H1 (cell line): ENCODE measurements at regions not wholly inside any gene's neighbourhood (a gene's known extent, or its start where the extent isn't known, plus 50 kb on each side); places are given as distances from the start of the nearest gene placed in this dataset.

Experiments used
- CTCF ChIA-PET: fragments of 300-600 bp; sonication (Branson Sonifier 250); formaldehyde crosslinking; loops from one replicate; lab custom pipeline; 2021; ENCODE audit not compliant: partially characterized antibody; lab: Charles Lee
- POLR2A ChIA-PET: fragments of 300-600 bp; sonication (Branson Sonifier 250); formaldehyde crosslinking; loops from one replicate; lab custom pipeline; 2021; ENCODE audit warnings: inconsistent platforms; ENCODE audit not compliant: partially characterized antibody; lab: Charles Lee
- DNase-seq, 2 experiments: peaks; one replicate each; pipeline versions ENCODE4 v3.0.0 to v3.0.0-alpha.2; 2010 to 2022; ENCODE audit warnings: low spot score in 2 of 2, low read depth in 1 of 2, mixed read lengths in 1 of 2
- FAIRE-seq: peaks from 2 replicates; lab custom pipeline; 2011; peaks lifted over from hg19 to GRCh38; lab: Jason Lieb, UNC
- H2AFZ ChIP-seq: 2 replicates; pipeline ENCODE4 v1.8.1; 2012; ENCODE audit warnings: low read length, inconsistent platforms
- H2AK5ac ChIP-seq: 2 replicates; pipeline ENCODE4 v1.6.1; 2013; ENCODE audit warnings: low read depth, low read length
- H2BK120ac ChIP-seq: replicated peaks from 2 replicates; pipeline ENCODE3; 2013; ENCODE audit warnings: low read depth, low read length, inconsistent platforms
- H2BK12ac ChIP-seq: 2 replicates; pipeline ENCODE4 v1.6.1; 2013; ENCODE audit warnings: low read depth, low read length
- H2BK15ac ChIP-seq: 2 replicates; pipeline ENCODE4 v1.6.1; 2013; ENCODE audit warnings: low read length
- H2BK20ac ChIP-seq: 2 replicates; pipeline ENCODE4 v1.6.1; 2013; ENCODE audit warnings: low read length
- H2BK5ac ChIP-seq: 2 replicates; pipeline ENCODE4 v1.6.1; 2013; ENCODE audit warnings: low read depth, low read length
- H3K14ac ChIP-seq: 2 replicates; pipeline ENCODE4 v1.6.1; 2013; ENCODE audit warnings: inconsistent platforms; ENCODE audit not compliant: insufficient read length
- H3K18ac ChIP-seq: 2 replicates; pipeline ENCODE4 v1.6.1; 2013; ENCODE audit warnings: low read length; ENCODE audit errors: extremely low read depth
- H3K23ac ChIP-seq: 2 replicates; pipeline ENCODE4 v1.6.1; 2013; ENCODE audit warnings: inconsistent platforms; ENCODE audit not compliant: insufficient read length
- H3K23me2 ChIP-seq: 2 replicates; pipeline ENCODE4 v1.6.1; 2013; ENCODE audit warnings: low read depth, low read length
- H3K27ac ChIP-seq: 2 replicates; pipeline ENCODE4 v1.6.1; 2011; ENCODE audit warnings: low read depth, low read length, inconsistent platforms
- H3K27me3 ChIP-seq, 4 experiments: replicated peaks in 1 of 4; 1 replicate in 1 of 4; 2 replicates in 3 of 4; pipeline versions ENCODE4 v1.6.1 to v1.8.1; 2011 to 2013; ENCODE audit warnings: low read length in 3 of 4, mild to moderate bottlenecking in 3 of 4, inconsistent platforms in 2 of 4, mixed read lengths in 2 of 4, moderate library complexity in 1 of 4; ENCODE audit not compliant: control insufficient read depth in 3 of 4, insufficient read depth in 3 of 4; ENCODE audit errors: extremely low read depth in 1 of 4
- H3K36me3 ChIP-seq, 4 experiments: 2 replicates each; pipeline versions ENCODE4 v1.6.1 to v1.8.1; 2011 to 2013; ENCODE audit warnings: mild to moderate bottlenecking in 4 of 4, low read length in 3 of 4, moderate library complexity in 2 of 4, control low read depth in 1 of 4, inconsistent platforms in 1 of 4; ENCODE audit not compliant: insufficient read depth in 4 of 4, control insufficient read depth in 2 of 4
- H3K4ac ChIP-seq: replicated peaks from 2 replicates; pipeline ENCODE3; 2013; ENCODE audit warnings: low read length, low read depth, mixed read lengths, inconsistent platforms; ENCODE audit not compliant: insufficient read length
- H3K4me1 ChIP-seq, 4 experiments: replicated peaks in 1 of 4; 1 replicate in 1 of 4; 2 replicates in 3 of 4; pipeline versions ENCODE4 v1.6.1 to v1.8.1; 2011 to 2013; ENCODE audit warnings: low read length in 3 of 4, inconsistent platforms in 2 of 4, mixed read lengths in 1 of 4; ENCODE audit not compliant: insufficient read depth in 4 of 4, control insufficient read depth in 3 of 4
- H3K4me2 ChIP-seq, 2 experiments: 2 replicates each; pipeline versions ENCODE4 v1.6.1 to v1.8.1; 2011 to 2013; ENCODE audit warnings: low read depth in 2 of 2, low read length in 2 of 2, control low read depth in 1 of 2, inconsistent platforms in 1 of 2, mild to moderate bottlenecking in 1 of 2; ENCODE audit not compliant: insufficient read depth in 1 of 2
- H3K4me3 ChIP-seq, 4 experiments: fragments of 200-600, 300-600 bp in 1 of 4; sonication (generic), shearing (Covaris generic), sonication (Bioruptor Twin) in 1 of 4; 2 replicates each; pipeline versions ENCODE4 v1.5.1 to v1.8.1; 2011 to 2016; ENCODE audit warnings: low read length in 4 of 4, low read depth in 3 of 4, control low read depth in 2 of 4, inconsistent platforms in 2 of 4, mild to moderate bottlenecking in 2 of 4, mixed read lengths in 1 of 4, moderate library complexity in 1 of 4; ENCODE audit not compliant: insufficient read depth in 2 of 4; ENCODE audit errors: extremely low read depth in 1 of 4
- H3K56ac ChIP-seq: replicated peaks from 2 replicates; pipeline ENCODE3; 2013; ENCODE audit warnings: low read depth, mild to moderate bottlenecking, mixed read lengths, low read length, inconsistent platforms; ENCODE audit not compliant: insufficient read length
- H3K79me1 ChIP-seq: 2 replicates; pipeline ENCODE4 v1.6.1; 2013; ENCODE audit warnings: low read depth, low read length, control low read depth
- H3K79me2 ChIP-seq, 2 experiments: 2 replicates each; pipeline versions ENCODE4 v1.6.1 to v1.8.1; 2012 to 2013; ENCODE audit warnings: low read length in 2 of 2, mild to moderate bottlenecking in 2 of 2, inconsistent platforms in 1 of 2; ENCODE audit not compliant: insufficient read depth in 2 of 2, control insufficient read depth in 1 of 2
- H3K9ac ChIP-seq, 4 experiments: replicated peaks in 1 of 4; 1 replicate in 1 of 4; 2 replicates in 3 of 4; pipeline versions ENCODE4 v1.6.1 to v1.8.1; 2011 to 2013; ENCODE audit warnings: low read depth in 3 of 4, low read length in 3 of 4, control low read depth in 2 of 4, mild to moderate bottlenecking in 2 of 4, moderate library complexity in 2 of 4, inconsistent platforms in 1 of 4; ENCODE audit errors: extremely low read depth in 1 of 4
- H3K9me3 ChIP-seq, 2 experiments: 2 replicates each; pipeline versions ENCODE4 v1.6.1 to v1.8.1; 2012 to 2013; ENCODE audit warnings: mild to moderate bottlenecking in 2 of 2, moderate library complexity in 2 of 2, control low read depth in 1 of 2, inconsistent platforms in 1 of 2, low read depth in 1 of 2, low read length in 1 of 2, mixed read lengths in 1 of 2; ENCODE audit not compliant: insufficient read depth in 2 of 2
- H4K20me1 ChIP-seq, 2 experiments: replicated peaks in 1 of 2; 2 replicates each; pipeline versions ENCODE3 to v1.8.1; 2011 to 2013; ENCODE audit warnings: inconsistent platforms in 2 of 2, low read length in 2 of 2, mild to moderate bottlenecking in 1 of 2; ENCODE audit not compliant: insufficient read depth in 2 of 2, control insufficient read depth in 1 of 2
- H4K5ac ChIP-seq: 2 replicates; pipeline ENCODE4 v1.6.1; 2013; ENCODE audit warnings: low read length, low read depth, mixed read lengths, inconsistent platforms; ENCODE audit not compliant: insufficient read length
- H4K8ac ChIP-seq: 2 replicates; pipeline ENCODE4 v1.8.0; 2013; ENCODE audit warnings: mild to moderate bottlenecking, moderate library complexity, low read length, inconsistent platforms; ENCODE audit not compliant: insufficient read depth; ENCODE audit errors: extremely low read depth
- H4K91ac ChIP-seq: replicated peaks from 2 replicates; pipeline ENCODE3; 2013; ENCODE audit warnings: low read length, mixed read lengths, inconsistent platforms; ENCODE audit not compliant: insufficient read length
- CHD1 ChIP-seq: IDR thresholded peaks from 2 replicates; pipeline ENCODE4 v1.6.1; 2012; ENCODE audit warnings: low read depth, low read length, improper control_type of control experiment
- MAFK ChIP-seq: IDR thresholded peaks from 2 replicates; pipeline ENCODE4 v1.6.1; 2012; ENCODE audit warnings: low read depth, mild to moderate bottlenecking, improper control_type of control experiment, low read length
- RXRA ChIP-seq: IDR thresholded peaks from 2 replicates; pipeline ENCODE4 v1.6.1; 2011; ENCODE audit warnings: low read depth, mild to moderate bottlenecking, low read length, moderate library complexity; ENCODE audit not compliant: insufficient read depth
- SP2 ChIP-seq: IDR thresholded peaks from 2 replicates; pipeline ENCODE4 v1.6.1; 2012; ENCODE audit warnings: mild to moderate bottlenecking, low read length, inconsistent platforms
- TAF1 ChIP-seq: IDR thresholded peaks from 2 replicates; pipeline ENCODE4 v1.6.1; 2011; ENCODE audit warnings: mild to moderate bottlenecking, low read depth, low read length
- TCF12 ChIP-seq: IDR thresholded peaks from 2 replicates; pipeline ENCODE4 v1.6.1; 2011; ENCODE audit warnings: low read depth, mild to moderate bottlenecking, low read length
- TEAD4 ChIP-seq: IDR thresholded peaks from 2 replicates; pipeline ENCODE4 v1.6.1; 2012; ENCODE audit warnings: low read depth, low read length, inconsistent platforms, mixed read lengths
- WGBS, 2 experiments: shearing (Covaris generic) in 1 of 2; methylation state at CpG; one replicate each; pipeline versions ENCODE4 v1.1.6 to v1.1.7; 2013 to 2015; ENCODE audit warnings: low lambda C conversion rate in 2 of 2, mixed read lengths in 2 of 2, inconsistent platforms in 1 of 2, low coverage in 1 of 2, missing lambda C conversion rate in 1 of 2; ENCODE audit not compliant: insufficient replicate concordance in 2 of 2, insufficient coverage in 1 of 2, insufficient read length in 1 of 2; ENCODE audit errors: extremely low coverage in 1 of 2, missing lambda C conversion rate in 1 of 2; 5-methylcytosine and 5-hydroxymethylcytosine counted together
- TF ChIP-seq, protein P1 (sequence below): IDR thresholded peaks from 2 replicates; pipeline ENCODE4 v1.6.1; 2012; ENCODE audit warnings: inconsistent platforms

DNA sequence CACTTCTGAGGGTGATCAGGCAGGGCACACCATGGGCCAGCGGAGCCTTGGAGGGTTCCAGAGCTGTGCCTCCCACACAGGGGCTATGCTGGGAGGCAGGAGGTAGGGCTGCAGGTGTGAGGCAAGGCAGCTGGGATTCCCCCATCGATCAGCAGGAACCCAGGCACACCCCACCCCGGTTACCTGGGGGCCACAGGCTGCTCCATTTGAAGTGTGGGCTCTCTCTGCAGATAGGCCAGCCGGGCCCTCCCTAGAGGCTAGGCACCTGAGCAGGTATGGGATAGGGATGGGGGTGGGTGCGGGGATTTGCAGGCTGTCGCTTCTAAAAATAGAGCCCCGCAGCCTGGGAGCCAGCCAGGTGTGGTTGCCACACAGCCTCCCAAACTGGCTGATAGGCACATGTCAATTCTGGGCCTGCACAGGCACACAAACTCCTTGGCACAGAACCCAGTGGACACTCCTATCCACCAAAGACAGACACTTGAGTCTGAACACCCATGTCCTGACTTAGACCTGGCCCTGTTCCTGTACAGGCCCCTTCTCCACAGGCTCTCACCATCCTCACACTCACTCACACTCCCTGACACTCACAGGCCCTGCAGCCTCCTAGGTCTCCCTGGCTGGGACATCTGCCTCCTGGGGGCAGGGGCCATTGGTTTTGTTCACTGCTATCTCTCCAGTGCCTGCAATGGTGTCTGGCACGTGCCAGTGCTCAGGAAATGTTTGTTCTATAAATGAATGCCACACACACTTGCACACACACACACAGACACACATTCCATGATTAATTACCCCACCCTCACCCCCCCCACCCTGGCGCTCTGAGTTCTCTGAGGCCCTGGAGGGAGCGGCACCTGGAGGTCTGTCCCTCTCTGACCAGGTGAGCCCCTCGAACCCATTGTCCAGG, 73.4 kb downstream of the ZFP36L2 start:
- no peak overlapping the region for H3K23ac ChIP-seq
- no peak overlapping the region for H3K56ac ChIP-seq
- TF ChIP-seq, protein P1, sequence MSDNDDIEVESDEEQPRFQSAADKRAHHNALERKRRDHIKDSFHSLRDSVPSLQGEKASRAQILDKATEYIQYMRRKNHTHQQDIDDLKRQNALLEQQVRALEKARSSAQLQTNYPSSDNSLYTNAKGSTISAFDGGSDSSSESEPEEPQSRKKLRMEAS: peak; percentile 25; the same call in 1 of the 2 replicates
- TF ChIP-seq MAFK (no peak), TEAD4 (no peak), RXRA (no peak), SP2 (no peak), TAF1 (no peak), CHD1 (no peak), TCF12 (peak; percentile 79)
- H2BK15ac ChIP-seq: no peak overlapping the region
- peaks cover 0 to 22% (median 9%) of the 10 kb centered on the region in 4 experiments; a peak in 6 of 7 replicates for H3K4me1 ChIP-seq
- POLR2A ChIA-PET: no interaction called here
- DNase-seq: no peak
- FAIRE-seq: no peak
- no peak overlapping the region for H4K5ac ChIP-seq
- H2BK5ac ChIP-seq: no peak overlapping the region
- H3K79me2 ChIP-seq: no peaks in the 10 kb centered on the region
- H3K18ac ChIP-seq: no peak overlapping the region; the same call in 1 of the 2 replicates
- peak overlapping the region in 2 of 4 experiments; percentile 2 to 40; a peak in 2 of 7 replicates for H3K9ac ChIP-seq
- H3K23me2 ChIP-seq: peaks cover 6% of the 10 kb centered on the region; the same call in 1 of the 2 replicates
- H3K4me3 ChIP-seq: no peak overlapping the region
- H3K14ac ChIP-seq: no peak overlapping the region
- H2BK12ac ChIP-seq: 0 out of 2 replicates have a peak overlapping the region, but pooled peaks have one; percentile 39
- no peaks in the 10 kb centered on the region for H3K79me1 ChIP-seq
- H4K8ac ChIP-seq: no peak overlapping the region; the same call in 1 of the 2 replicates
- peak overlapping the region; percentile 76 for H4K91ac ChIP-seq
- H3K9me3 ChIP-seq: no peaks in the 10 kb centered on the region
- WGBS, 2 experiments: 80% methylated on average over 9 of the region's 11 CpGs; no CpG with 5 or more reads in 1 of the 2 experiments
- H3K27ac ChIP-seq: no peak overlapping the region
- peaks cover 0 to 3% of the 10 kb centered on the region in 2 experiments for H4K20me1 ChIP-seq
- no peak overlapping the region for H2BK20ac ChIP-seq
- H2AK5ac ChIP-seq: no peak overlapping the region; the same call in 1 of the 2 replicates
- H3K36me3 ChIP-seq: no peaks in the 10 kb centered on the region
- H3K4ac ChIP-seq: peak overlapping the region; percentile 42
- H3K4me2 ChIP-seq: peak overlapping the region in 1 of 2 experiments; percentile 43; a peak in 2 of 4 replicates
- H2BK120ac ChIP-seq: no peak overlapping the region
- no peak overlapping the region for H2AFZ ChIP-seq
- CTCF ChIA-PET: interaction anchor here (0.7 to 2.3 kb wide), 5 partner anchors 9 to 76 kb away, joined by 3 to 9 read pairs (median 5); no protein-coding TSS in a partner anchor
- peaks cover 0 to 2% (median 0%) of the 10 kb centered on the region in 4 experiments; a peak in 1 of 7 replicates for H3K27me3 ChIP-seq
